SH-SY5Y (cell line): ENCODE measurements at regions not wholly inside any gene's neighbourhood (a gene's known extent, or its start where the extent isn't known, plus 50 kb on each side); places are given as distances from the start of the nearest gene placed in this dataset.
A peak's percentile ranks its signal among the peaks of the same experiment; 100 is the strongest.

Experiments
- GATA2 ChIP-seq: IDR thresholded peaks from 2 replicates; pipeline ENCODE4 v1.6.1; 2011; ENCODE audit warnings: mild to moderate bottlenecking, low read depth, low read length
- GATA3 ChIP-seq: IDR thresholded peaks from 2 replicates; pipeline ENCODE4 v1.6.1; 2011; ENCODE audit warnings: low read depth, mild to moderate bottlenecking, low read length, moderate library complexity

GRCh38 chr9:82385633-82386032 is 397.1 kb downstream of the SPATA31D1 start:
- no peak for TF ChIP-seq GATA2
- TF ChIP-seq GATA3: no peak

- TF ChIP-seq GATA3: no peak
- TF ChIP-seq GATA2: no peak
Observed at GRCh38 chr9:82397534-82397933, 409.0 kb downstream of the SPATA31D1 start.

- TF ChIP-seq GATA2: no peak
- TF ChIP-seq GATA3: no peak
Observed at GRCh38 chr9:82404196-82404870, 415.8 kb downstream of the SPATA31D1 start.

GRCh38 chr9:82404881-82405280 is 416.3 kb downstream of the SPATA31D1 start:
- peak; percentile 61 for TF ChIP-seq GATA2
- 0 out of 2 replicates have a peak, but pooled peaks have one; percentile 40 for TF ChIP-seq GATA3

GRCh38 chr9:82406456-82407085 is 418.0 kb downstream of the SPATA31D1 start:
- TF ChIP-seq GATA2 (no peak), GATA3 (peak; percentile 27; the same call in 1 of the 2 replicates)

GRCh38 chr9:82410306-82410705 is 421.7 kb downstream of the SPATA31D1 start:
- no peak for TF ChIP-seq GATA2
- TF ChIP-seq GATA3: no peak

- TF ChIP-seq GATA2: no peak
- no peak for TF ChIP-seq GATA3
Observed at GRCh38 chr9:82410866-82411265, 422.3 kb downstream of the SPATA31D1 start.

GRCh38 chr9:82412586-82413305 is 424.2 kb downstream of the SPATA31D1 start:
- TF ChIP-seq GATA3: no peak
- no peak for TF ChIP-seq GATA2

GRCh38 chr9:82417501-82417900 is 428.9 kb downstream of the SPATA31D1 start:
- TF ChIP-seq GATA2: no peak
- no peak for TF ChIP-seq GATA3

- no peak for TF ChIP-seq GATA2
- no peak for TF ChIP-seq GATA3
Observed at GRCh38 chr9:82418334-82418733, 429.8 kb downstream of the SPATA31D1 start.

GRCh38 chr9:82419696-82420486 is 431.3 kb downstream of the SPATA31D1 start:
- TF ChIP-seq GATA2 (no peak), GATA3 (no peak)

GRCh38 chr9:82421498-82421897 is 432.9 kb downstream of the SPATA31D1 start:
- no peak for TF ChIP-seq GATA3
- TF ChIP-seq GATA2: no peak

- no peak for TF ChIP-seq GATA2
- no peak for TF ChIP-seq GATA3
Observed at GRCh38 chr9:82423700-82424099, 435.1 kb downstream of the SPATA31D1 start.

- no peak for TF ChIP-seq GATA2
- no peak for TF ChIP-seq GATA3
Observed at GRCh38 chr9:82424599-82425120, 436.1 kb downstream of the SPATA31D1 start.

- no peak for TF ChIP-seq GATA3
- TF ChIP-seq GATA2: no peak
Observed at GRCh38 chr9:82431121-82431520, 442.5 kb downstream of the SPATA31D1 start.
